Left ventricle myocardium inferior (tissue), 1 donor: ENCODE measurements at regions not wholly inside any gene's neighbourhood (a gene's known extent, or its start where the extent isn't known, plus 50 kb on each side); places are given as distances from the start of the nearest gene placed in this dataset.
"Not testable (repeated sequence)": the region's sequence is repeated elsewhere in the genome, so short reads cannot be mapped to it uniquely, and the experiment has no call there.

Experiments used
- DNase-seq: peaks from one replicate; pipeline ENCODE4 v3.0.0-alpha.2; 2020
- H3K27ac ChIP-seq: fragments of 200-600 bp; replicated peaks from 2 replicates; pipeline ENCODE4 v1.8.0; 2021
- H3K27me3 ChIP-seq: fragments of 200-600 bp; 2 replicates; pipeline ENCODE4 v1.8.0; 2021; ENCODE audit warnings: low read depth
- H3K36me3 ChIP-seq: fragments of 200-600 bp; 2 replicates; pipeline ENCODE4 v1.8.0; 2021
- H3K4me1 ChIP-seq: fragments of 200-600 bp; 2 replicates; pipeline ENCODE4 v1.8.0; 2021
- H3K4me3 ChIP-seq: fragments of 200-600 bp; 2 replicates; pipeline ENCODE4 v1.8.0; 2021; ENCODE audit warnings: mild to moderate bottlenecking, moderate library complexity
- H3K9me3 ChIP-seq: fragments of 200-600 bp; replicated peaks from 2 replicates; pipeline ENCODE4 v1.8.0; 2021
- intact Hi-C: fragments of 100-400 bp; cut with micrococcal nuclease; formaldehyde crosslinking; loops from one replicate; pipeline ENCODE4 v1.11.0; 2022
- TF ChIP-seq, protein P1 (sequence below): fragments of 200-600 bp; IDR thresholded peaks from 2 replicates; pipeline ENCODE4 v1.8.0; 2021; ENCODE audit warnings: antibody characterized with exemption, mild to moderate bottlenecking, borderline replicate concordance
- donor health status: DM: no; HTN: yes; CAD: no; lungs with severe emphysema.

DNA sequence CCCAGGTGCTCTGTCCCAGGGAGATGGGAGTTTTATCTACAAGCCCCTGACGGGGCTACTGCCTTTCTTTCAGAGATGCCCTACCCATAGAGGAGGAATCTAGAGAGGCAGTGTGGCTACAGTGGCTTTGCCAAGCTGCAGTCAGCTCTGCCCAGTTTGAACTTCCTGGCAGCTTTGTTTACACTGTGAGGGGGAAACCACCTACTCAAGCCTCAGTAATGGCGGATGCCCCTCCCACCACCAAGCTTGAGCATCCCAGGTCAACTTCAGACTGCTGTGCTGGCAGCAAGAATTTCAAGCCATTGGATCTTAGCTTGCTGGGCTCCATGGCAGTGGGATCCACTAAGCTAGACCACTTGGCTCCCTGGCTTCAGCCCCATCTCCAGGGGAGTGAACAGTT lies 53.1 kb upstream of the TMEM252 start:
- peaks cover 20% of the 10 kb centered on the region for H3K9me3 ChIP-seq
- DNase-seq, intact Hi-C loops, H3K4me1 ChIP-seq, H3K4me3 ChIP-seq, H3K27me3 ChIP-seq, H3K27ac ChIP-seq, H3K36me3 ChIP-seq: not testable (repeated sequence)

DNA sequence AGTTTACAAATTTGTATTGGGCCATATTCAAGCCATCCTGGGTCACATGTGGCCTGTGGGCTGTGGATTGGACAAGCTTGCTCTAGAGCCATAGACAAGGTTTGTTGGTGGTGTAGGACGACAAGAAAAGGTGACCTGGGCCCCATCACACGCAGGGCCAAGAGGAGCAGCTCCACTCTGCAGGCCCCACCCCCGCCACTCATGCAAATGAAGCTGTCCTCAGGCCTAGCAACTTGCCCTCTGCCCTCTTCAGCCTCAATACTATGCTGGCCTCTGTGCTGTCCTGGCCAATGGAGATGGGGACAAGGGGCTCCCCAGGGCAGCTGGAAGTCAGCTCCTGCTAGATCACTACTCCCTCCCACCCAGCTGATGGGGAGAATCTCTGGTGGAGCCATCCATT lies 55.2 kb upstream of the TMEM252 start:
- intact Hi-C loops = no loop called here
- DNase-seq = no peak

DNA sequence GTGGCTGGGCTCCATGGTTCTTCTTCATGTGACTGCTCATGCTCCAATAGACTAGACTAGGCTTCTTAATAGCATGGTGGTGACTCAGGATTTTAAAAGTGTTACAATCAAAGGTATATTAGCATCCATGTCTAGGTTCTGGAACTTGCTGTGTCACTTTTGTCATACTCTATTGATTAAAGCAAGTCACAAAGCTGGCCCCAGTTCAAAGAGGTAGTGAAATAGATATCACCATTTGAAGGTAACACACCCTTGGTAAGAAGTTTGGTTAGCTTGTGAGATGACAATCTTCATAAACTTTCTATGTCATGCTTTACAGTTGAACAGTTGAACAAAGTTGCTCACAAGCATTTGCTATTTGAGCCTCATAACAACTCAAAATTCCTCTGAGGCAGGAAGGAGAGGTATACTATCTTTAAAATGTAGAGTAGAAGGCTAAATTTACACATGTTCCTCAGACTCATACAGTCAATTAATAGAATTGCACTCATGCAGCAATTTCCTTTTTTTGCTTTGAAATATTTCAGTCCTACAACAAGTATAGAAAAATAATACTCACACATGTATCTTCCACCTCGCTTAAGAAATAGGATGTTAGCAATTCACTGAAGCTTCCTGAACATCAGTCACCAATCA lies 56.8 kb upstream of the TMEM252 start:
- TF ChIP-seq, protein P1, sequence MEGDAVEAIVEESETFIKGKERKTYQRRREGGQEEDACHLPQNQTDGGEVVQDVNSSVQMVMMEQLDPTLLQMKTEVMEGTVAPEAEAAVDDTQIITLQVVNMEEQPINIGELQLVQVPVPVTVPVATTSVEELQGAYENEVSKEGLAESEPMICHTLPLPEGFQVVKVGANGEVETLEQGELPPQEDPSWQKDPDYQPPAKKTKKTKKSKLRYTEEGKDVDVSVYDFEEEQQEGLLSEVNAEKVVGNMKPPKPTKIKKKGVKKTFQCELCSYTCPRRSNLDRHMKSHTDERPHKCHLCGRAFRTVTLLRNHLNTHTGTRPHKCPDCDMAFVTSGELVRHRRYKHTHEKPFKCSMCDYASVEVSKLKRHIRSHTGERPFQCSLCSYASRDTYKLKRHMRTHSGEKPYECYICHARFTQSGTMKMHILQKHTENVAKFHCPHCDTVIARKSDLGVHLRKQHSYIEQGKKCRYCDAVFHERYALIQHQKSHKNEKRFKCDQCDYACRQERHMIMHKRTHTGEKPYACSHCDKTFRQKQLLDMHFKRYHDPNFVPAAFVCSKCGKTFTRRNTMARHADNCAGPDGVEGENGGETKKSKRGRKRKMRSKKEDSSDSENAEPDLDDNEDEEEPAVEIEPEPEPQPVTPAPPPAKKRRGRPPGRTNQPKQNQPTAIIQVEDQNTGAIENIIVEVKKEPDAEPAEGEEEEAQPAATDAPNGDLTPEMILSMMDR = no peak
- intact Hi-C loops = no loop called here
- no peaks in the 10 kb centered on the region for H3K4me1 ChIP-seq
- peaks cover 7% of the 10 kb centered on the region for H3K9me3 ChIP-seq
- no peaks in the 10 kb centered on the region for H3K36me3 ChIP-seq
- no peak overlapping the region for H3K27ac ChIP-seq
- H3K27me3 ChIP-seq = peaks cover 3% of the 10 kb centered on the region
- H3K4me3 ChIP-seq = no peak overlapping the region
- no peak for DNase-seq

More for the DNA sequence above, 55.2 kb upstream of the TMEM252 start:
- H3K4me3 ChIP-seq = no peak overlapping the region
- no peak overlapping the region for H3K27ac ChIP-seq
- no peaks in the 10 kb centered on the region for H3K4me1 ChIP-seq
- H3K9me3 ChIP-seq = peaks cover 7% of the 10 kb centered on the region
- no peaks in the 10 kb centered on the region for H3K27me3 ChIP-seq
- TF ChIP-seq, protein P1 = no peak
- no peaks in the 10 kb centered on the region for H3K36me3 ChIP-seq

DNA sequence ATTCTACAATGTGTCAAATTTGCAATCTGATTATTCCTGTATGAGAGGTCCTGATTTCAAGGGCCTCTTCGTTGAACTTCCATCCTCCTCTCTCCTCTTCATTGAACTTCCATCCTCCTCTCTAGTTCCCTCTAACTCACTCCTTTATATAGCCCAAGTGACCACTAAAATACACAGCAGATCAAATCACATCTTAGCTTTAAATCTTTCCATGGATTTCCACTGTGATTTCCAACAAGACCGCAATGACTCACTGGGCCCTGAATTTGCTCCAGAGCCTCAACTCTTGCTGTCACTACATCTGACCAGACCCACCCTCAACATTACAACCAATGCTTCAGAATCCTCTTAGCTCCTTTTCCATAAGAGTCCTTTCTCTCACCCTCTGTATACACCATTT lies 59.1 kb upstream of the TMEM252 start:
- TF ChIP-seq, protein P1 = no peak
- H3K9me3 ChIP-seq = no peaks in the 10 kb centered on the region
- H3K4me3 ChIP-seq = no peak overlapping the region
- intact Hi-C loops = no loop called here
- no peaks in the 10 kb centered on the region for H3K4me1 ChIP-seq
- DNase-seq = no peak
- peaks cover 20% of the 10 kb centered on the region for H3K27me3 ChIP-seq
- H3K36me3 ChIP-seq = no peaks in the 10 kb centered on the region
- H3K27ac ChIP-seq = no peak overlapping the region

DNA sequence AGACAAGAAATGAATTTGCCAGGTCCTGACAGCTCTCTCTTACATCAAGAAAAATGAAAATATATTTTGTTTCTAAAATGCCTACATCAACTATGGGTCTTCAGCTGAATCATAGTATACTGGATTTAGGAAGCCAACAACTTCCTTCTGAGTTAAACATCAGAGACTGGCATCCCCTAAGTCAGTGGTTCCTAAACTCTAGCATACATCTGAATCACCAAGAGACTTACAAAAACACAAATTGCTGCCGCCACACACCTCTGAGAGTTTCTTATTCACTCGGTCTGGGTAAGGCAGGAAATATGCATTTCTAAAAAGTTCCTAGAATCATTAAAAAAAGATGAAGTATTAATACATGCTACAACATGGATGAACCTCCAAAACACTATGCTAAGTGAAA lies 60.4 kb upstream of the TMEM252 start:
- TF ChIP-seq, protein P1 = no peak
- H3K27ac ChIP-seq = no peak overlapping the region
- H3K9me3 ChIP-seq = no peaks in the 10 kb centered on the region
- no peaks in the 10 kb centered on the region for H3K36me3 ChIP-seq
- DNase-seq = no peak
- H3K4me1 ChIP-seq = no peaks in the 10 kb centered on the region
- intact Hi-C loops = no loop called here
- no peak overlapping the region for H3K4me3 ChIP-seq
- peaks cover 20% of the 10 kb centered on the region for H3K27me3 ChIP-seq

DNA sequence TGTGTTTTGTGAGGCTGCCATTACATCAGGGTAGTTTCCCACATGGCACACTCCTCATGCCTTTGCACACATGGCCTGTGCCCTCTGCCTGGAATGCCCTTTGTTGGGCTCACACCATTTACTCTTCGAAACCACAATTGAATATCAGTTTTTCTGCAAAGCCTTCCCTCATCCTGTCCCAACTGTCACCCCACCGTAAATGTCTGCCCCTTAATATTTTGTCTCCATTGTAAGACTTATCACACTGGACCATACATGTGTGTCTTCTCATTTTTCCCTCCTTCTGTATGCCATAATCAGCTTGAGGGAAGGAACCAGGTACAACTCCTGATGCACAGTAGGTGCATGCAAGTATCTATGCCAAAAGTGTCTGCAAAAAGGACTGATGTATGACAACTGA lies 62.7 kb upstream of the TMEM252 start:
- Histone ChIP-seq H3K27ac (no peak overlapping the region), H3K27me3 (peaks cover 20% of the 10 kb centered on the region), H3K36me3 (no peaks in the 10 kb centered on the region), H3K4me3 (no peak overlapping the region), H3K9me3 (no peaks in the 10 kb centered on the region), H3K4me1 (no peaks in the 10 kb centered on the region)
- TF ChIP-seq, protein P1 = no peak
- intact Hi-C loops = no loop called here
- DNase-seq = no peak
